A549 (cell line): ENCODE measurements at regions not wholly inside any gene's neighbourhood (a gene's known extent, or its start where the extent isn't known, plus 50 kb on each side); places are given as distances from the start of the nearest gene placed in this dataset.

Experiments used
- ATAC-seq, 2 experiments: fragments of 200-7000 bp in 1 of 2; fragments of >200 bp in 1 of 2; cut with Nextera tagmentation in 1 of 2; cut with Tn5 transposase in 1 of 2; 3 replicates each; pipeline versions ENCODE4 v1.8.0 to v1.9.1; 2018 to 2020; ENCODE audit warnings: mild to moderate bottlenecking in 1 of 2, moderate library complexity in 1 of 2
- CTCF ChIA-PET: fragments of 300-600 bp; sonication (Branson Sonifier 250); formaldehyde crosslinking; extraction: SDS; loops from one replicate; lab custom pipeline; 2021; ENCODE audit warnings: antibody characterized with exemption, inconsistent platforms; lab: Yijun Ruan, JAX
- POLR2A ChIA-PET: fragments of 350-600 bp; formaldehyde crosslinking; extraction: SDS; loops from one replicate; lab custom pipeline; 2021; ENCODE audit warnings: antibody characterized with exemption, inconsistent platforms; lab: Yijun Ruan, JAX
- DNase-seq, 2 experiments: peaks; one replicate each; pipeline versions ENCODE4 v3.0.0 to v3.0.0-alpha.2; 2011 to 2016; ENCODE audit warnings: low read depth in 1 of 2, low spot score in 1 of 2
- FAIRE-seq: peaks from 2 replicates; lab custom pipeline; 2011; peaks lifted over from hg19 to GRCh38; lab: Jason Lieb, UNC
- H3K27ac ChIP-seq, 2 experiments: fragments of >200 bp; sonication (Bioruptor Twin); formaldehyde crosslinking; 3 replicates each; pipeline ENCODE4 v1.5.1; 2016 to 2017
- H3K4me1 ChIP-seq: fragments of >200 bp; sonication (Bioruptor Twin); formaldehyde crosslinking; 3 replicates; pipeline ENCODE4 v1.6.1; 2016
- H3K4me2 ChIP-seq: fragments of >200 bp; sonication (Bioruptor Twin); formaldehyde crosslinking; 3 replicates; pipeline ENCODE4 v1.6.1; 2016
- H3K4me3 ChIP-seq: fragments of >200 bp; sonication (Bioruptor Twin); formaldehyde crosslinking; 3 replicates; pipeline ENCODE4 v1.5.1; 2016
- H3K9me3 ChIP-seq: fragments of >200 bp; sonication (Bioruptor Twin); formaldehyde crosslinking; 3 replicates; pipeline ENCODE4 v1.6.1; 2016
- BCL3 ChIP-seq: fragments of >200 bp; sonication (Bioruptor Twin); formaldehyde crosslinking; IDR thresholded peaks from 3 replicates; pipeline ENCODE4 v1.6.1; 2016
- CEBPB ChIP-seq, 2 experiments: fragments of >200 bp in 1 of 2; sonication (Bioruptor Twin) in 1 of 2; formaldehyde crosslinking in 1 of 2; IDR thresholded peaks; 2 replicates each; pipeline ENCODE4 v1.6.1; 2012 to 2016
- CHD2 ChIP-seq: fragments of 150-350 bp; IDR thresholded peaks from 2 replicates; pipeline ENCODE4 v1.6.1; 2014; ENCODE audit warnings: low read length; ENCODE audit not compliant: partially characterized antibody
- CHD4 ChIP-seq: fragments of 200-600 bp; sonication (generic); IDR thresholded peaks from 2 replicates; pipeline ENCODE4 v1.6.1; 2016; ENCODE audit warnings: antibody characterized with exemption, mild to moderate bottlenecking, borderline replicate concordance
- CTCF ChIP-seq: fragments of >200 bp; sonication (Bioruptor Twin); formaldehyde crosslinking; IDR thresholded peaks from 3 replicates; pipeline ENCODE4 v1.5.1; 2016
- EHF ChIP-seq: fragments of 250-450 bp; sonication (Bioruptor Pico); IDR thresholded peaks from 2 replicates; pipeline ENCODE4 v1.5.0; 2020; ENCODE audit warnings: mild to moderate bottlenecking
- ELK1 ChIP-seq: fragments of 150-350 bp; IDR thresholded peaks from 2 replicates; pipeline ENCODE4 v1.6.1; 2014; ENCODE audit warnings: low read depth, mild to moderate bottlenecking, low read length
- HDAC2 ChIP-seq: fragments of 200-600 bp; sonication (generic); IDR thresholded peaks from 2 replicates; pipeline ENCODE4 v1.6.1; 2016
- HES2 ChIP-seq: fragments of >200 bp; sonication (Bioruptor Twin); formaldehyde crosslinking; IDR thresholded peaks from 2 replicates; pipeline ENCODE4 v1.6.1; 2016
- HEYL ChIP-seq: fragments of 250-450 bp; sonication (Bioruptor Pico); IDR thresholded peaks from 2 replicates; pipeline ENCODE4 v1.8.0; 2021; ENCODE audit warnings: mild to moderate bottlenecking, moderate library complexity
- HOXB13 ChIP-seq: fragments of 250-450 bp; sonication (Bioruptor Pico); IDR thresholded peaks from 2 replicates; pipeline ENCODE4 v1.5.0; 2020; ENCODE audit warnings: low read depth, mild to moderate bottlenecking, moderate library complexity
- KDM5A ChIP-seq: fragments of 200-600 bp; sonication (generic); IDR thresholded peaks from 2 replicates; pipeline ENCODE4 v1.6.1; 2016; ENCODE audit warnings: antibody characterized with exemption, mild to moderate bottlenecking
- MAFK ChIP-seq: fragments of 450-650 bp; IDR thresholded peaks from 2 replicates; pipeline ENCODE4 v1.6.1; 2014; ENCODE audit not compliant: partially characterized antibody
- MYC ChIP-seq: IDR thresholded peaks from 2 replicates; pipeline ENCODE4 v1.6.1; 2012; ENCODE audit warnings: mild to moderate bottlenecking, inconsistent platforms, low read length, improper control_type of control experiment, borderline replicate concordance
- PBX3 ChIP-seq: IDR thresholded peaks from 2 replicates; pipeline ENCODE4 v1.6.1; 2012
- POLR2AphosphoS2 ChIP-seq: conservative IDR thresholded peaks from 2 replicates; pipeline ENCODE4 v1.6.1; 2012; ENCODE audit warnings: low read length, improper control_type of control experiment, inconsistent platforms
- RFX5 ChIP-seq: fragments of 450-650 bp; IDR thresholded peaks from 2 replicates; pipeline ENCODE4 v1.7.1; 2014; ENCODE audit warnings: antibody characterized with exemption, mild to moderate bottlenecking, moderate library complexity
- SREBF2 ChIP-seq: fragments of 450-650 bp; IDR thresholded peaks from 2 replicates; pipeline ENCODE4 v1.6.1; 2014; ENCODE audit warnings: mild to moderate bottlenecking, moderate library complexity
- ZSCAN20 ChIP-seq: fragments of 250-450 bp; sonication (Bioruptor Pico); IDR thresholded peaks from 2 replicates; pipeline ENCODE4 v1.8.0; 2022; ENCODE audit warnings: mild to moderate bottlenecking, moderate library complexity
- WGBS: methylation state at CpG from one replicate; pipeline ENCODE4 v1.1.6; 2017; ENCODE audit errors: missing lambda C conversion rate; 5-methylcytosine and 5-hydroxymethylcytosine counted together
- TF ChIP-seq, protein P1 (sequence below): IDR thresholded peaks from 2 replicates; pipeline ENCODE4 v1.6.1; 2012; ENCODE audit warnings: low read depth, borderline replicate concordance
- TF ChIP-seq, protein P2 (sequence below): fragments of 250-450 bp; sonication (Bioruptor Pico); IDR thresholded peaks from 2 replicates; pipeline ENCODE4 v1.5.0; 2020; ENCODE audit warnings: low read depth, mild to moderate bottlenecking, moderate library complexity
- TF ChIP-seq, protein P3 (sequence below): IDR thresholded peaks from 2 replicates; pipeline ENCODE4 v1.6.1; 2012

- ChIA-PET CTCF (interaction anchor here (1.5 kb wide), 1 partner anchor 11 kb away, joined by 4 read pairs; no protein-coding TSS in a partner anchor), POLR2A (no interaction called here)
- TF ChIP-seq MAFK, result no peak
- no peak for TF ChIP-seq HOXB13
- no peak for TF ChIP-seq CHD2
- no peak for TF ChIP-seq CTCF
- TF ChIP-seq, protein P1, sequence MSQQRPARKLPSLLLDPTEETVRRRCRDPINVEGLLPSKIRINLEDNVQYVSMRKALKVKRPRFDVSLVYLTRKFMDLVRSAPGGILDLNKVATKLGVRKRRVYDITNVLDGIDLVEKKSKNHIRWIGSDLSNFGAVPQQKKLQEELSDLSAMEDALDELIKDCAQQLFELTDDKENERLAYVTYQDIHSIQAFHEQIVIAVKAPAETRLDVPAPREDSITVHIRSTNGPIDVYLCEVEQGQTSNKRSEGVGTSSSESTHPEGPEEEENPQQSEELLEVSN, result no peak
- no peak for TF ChIP-seq CEBPB (IDR thresholded peaks at IDR 0.05)
- TF ChIP-seq HDAC2, result no peak
- no peak for TF ChIP-seq EHF
- TF ChIP-seq MYC, result no peak
- TF ChIP-seq, protein P2, sequence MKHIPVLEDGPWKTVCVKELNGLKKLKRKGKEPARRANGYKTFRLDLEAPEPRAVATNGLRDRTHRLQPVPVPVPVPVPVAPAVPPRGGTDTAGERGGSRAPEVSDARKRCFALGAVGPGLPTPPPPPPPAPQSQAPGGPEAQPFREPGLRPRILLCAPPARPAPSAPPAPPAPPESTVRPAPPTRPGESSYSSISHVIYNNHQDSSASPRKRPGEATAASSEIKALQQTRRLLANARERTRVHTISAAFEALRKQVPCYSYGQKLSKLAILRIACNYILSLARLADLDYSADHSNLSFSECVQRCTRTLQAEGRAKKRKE (CRISPR knock-in tag), result no peak
- TF ChIP-seq RFX5, result no peak
- no peak for TF ChIP-seq CHD4
- TF ChIP-seq ZSCAN20 (CRISPR knock-in tag), result no peak
- no peak for TF ChIP-seq HES2
- TF ChIP-seq SREBF2, result no peak
- TF ChIP-seq HEYL (CRISPR knock-in tag), result no peak
- no peaks in the 10 kb centered on the region for H3K9me3 ChIP-seq
- no peak overlapping the region for H3K4me2 ChIP-seq
- FAIRE-seq (no peak), ATAC-seq (no peak), DNase-seq (no peak)
- H3K4me1 ChIP-seq, result no peaks in the 10 kb centered on the region
- no peak overlapping the region for H3K4me3 ChIP-seq
- 84% methylated on average over 7 of the region's 7 CpGs for WGBS
- no peak overlapping the region for H3K27ac ChIP-seq
Observed at GRCh38 chr2:128375454-128375853, 56.8 kb upstream of the HS6ST1 start.

DNA sequence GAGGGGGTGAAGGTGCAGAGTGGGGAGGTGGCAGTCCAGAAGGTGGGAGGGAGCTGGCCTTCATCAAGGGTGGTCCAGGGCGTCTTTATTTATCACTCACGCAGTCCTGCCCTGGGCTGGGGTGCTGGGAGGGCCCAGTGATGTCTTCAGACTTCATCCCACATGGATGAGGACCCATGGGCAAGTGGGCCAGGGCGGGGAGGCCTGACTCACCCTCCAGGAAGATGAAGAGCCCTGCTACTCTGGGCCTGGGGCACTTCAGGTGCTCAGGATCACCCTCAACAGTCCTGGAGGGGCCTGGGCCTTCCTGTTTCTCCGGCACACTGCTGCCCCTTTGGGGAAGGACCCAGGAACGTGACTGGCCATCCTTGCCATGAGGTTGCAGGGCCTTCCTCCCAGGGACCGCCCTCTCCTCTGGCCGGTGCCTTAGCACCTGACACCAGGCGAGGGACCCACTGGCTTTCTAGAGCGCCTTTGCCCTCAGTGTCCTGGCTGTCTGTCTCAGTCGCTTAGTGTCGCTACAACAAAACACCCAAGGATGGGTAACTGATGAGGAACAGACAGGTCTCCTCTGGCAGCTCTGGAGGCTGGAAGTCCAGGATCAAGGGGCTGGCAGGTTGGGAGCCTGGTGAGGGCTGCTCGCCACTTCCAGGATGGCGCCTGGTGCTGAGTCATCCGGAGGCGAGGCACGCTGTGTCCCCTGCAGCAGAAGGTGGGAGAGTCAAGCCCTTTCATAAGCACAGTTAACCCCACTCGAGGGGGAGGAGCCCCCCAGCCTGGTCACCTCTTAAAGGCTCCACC lies 57.8 kb upstream of the HS6ST1 start:
- Histone ChIP-seq H3K4me3 (no peak overlapping the region), H3K4me1 (no peaks in the 10 kb centered on the region), H3K27ac (no peak overlapping the region), H3K4me2 (no peak overlapping the region), H3K9me3 (no peaks in the 10 kb centered on the region)
- ATAC-seq (no peak), DNase-seq (no peak), FAIRE-seq (no peak)
- TF ChIP-seq KDM5A, result no peak
- no peak for TF ChIP-seq PBX3
- no peak for TF ChIP-seq BCL3
- no peak for TF ChIP-seq HDAC2
- no peak for TF ChIP-seq ZSCAN20 (CRISPR knock-in tag)
- TF ChIP-seq ELK1, result no peak
- TF ChIP-seq HES2, result no peak
- TF ChIP-seq, protein P3, sequence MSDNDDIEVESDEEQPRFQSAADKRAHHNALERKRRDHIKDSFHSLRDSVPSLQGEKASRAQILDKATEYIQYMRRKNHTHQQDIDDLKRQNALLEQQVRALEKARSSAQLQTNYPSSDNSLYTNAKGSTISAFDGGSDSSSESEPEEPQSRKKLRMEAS, result no peak
- TF ChIP-seq POLR2AphosphoS2, result no peak
- no peak for TF ChIP-seq EHF
- TF ChIP-seq MYC, result no peak
- ChIA-PET CTCF (no interaction called here), POLR2A (no interaction called here)
- 83% methylated on average over 14 of the region's 17 CpGs for WGBS
